Esophagus muscularis mucosa (tissue), 4 donors: ENCODE measurements at regions not wholly inside any gene's neighbourhood (a gene's known extent, or its start where the extent isn't known, plus 50 kb on each side); places are given as distances from the start of the nearest gene placed in this dataset.

Source experiments
- CTCF ChIP-seq, 3 experiments: fragments of 200-600 bp in 2 of 3; fragments of 450-650 bp in 1 of 3; sonication (generic) in 2 of 3; IDR thresholded peaks; one replicate each; pipeline ENCODE4 v1.5.1; 2017 to 2019; ENCODE audit warnings: antibody characterized with exemption in 3 of 3, mild to moderate bottlenecking in 2 of 3, moderate library complexity in 1 of 3
- EP300 ChIP-seq: sonication (generic); formaldehyde crosslinking; IDR thresholded peaks from one replicate; pipeline ENCODE4 v1.6.1; 2017; ENCODE audit warnings: antibody characterized with exemption
- POLR2AphosphoS5 ChIP-seq, 2 donors: sonication (generic); formaldehyde crosslinking; IDR thresholded peaks; one replicate each; pipeline ENCODE4 v1.6.1; 2017; ENCODE audit warnings: antibody characterized with exemption in 2 of 2

DNA sequence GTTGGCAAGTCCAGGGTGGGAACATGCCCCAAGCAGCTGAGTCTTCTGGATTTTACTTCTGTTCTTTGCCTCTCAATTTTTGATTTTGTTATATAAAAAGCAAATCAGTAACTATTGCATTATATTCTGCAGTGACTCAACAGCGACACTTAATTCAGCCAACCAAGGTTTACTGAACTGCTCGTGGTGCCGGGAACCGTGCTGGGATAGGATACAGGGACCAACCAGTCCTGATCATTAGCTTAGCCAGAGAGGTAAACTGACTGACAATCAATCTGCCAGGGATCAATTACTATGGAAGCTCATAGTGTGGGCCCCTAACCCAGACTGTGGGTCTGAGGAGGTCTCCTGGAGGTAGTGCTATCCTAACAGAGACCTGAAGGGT lies 68.4 kb upstream of the ZNF281 start:
- TF ChIP-seq CTCF (IDR thresholded peaks at IDR 0.05) (no peak), EP300 (no peak), POLR2AphosphoS5 (IDR thresholded peaks at IDR 0.05) (no peak)
